ENCODE measurements at regions not wholly inside any gene's neighbourhood (a gene's known extent, or its start where the extent isn't known, plus 50 kb on each side); places are given as distances from the start of the nearest gene placed in this dataset.

DNA sequence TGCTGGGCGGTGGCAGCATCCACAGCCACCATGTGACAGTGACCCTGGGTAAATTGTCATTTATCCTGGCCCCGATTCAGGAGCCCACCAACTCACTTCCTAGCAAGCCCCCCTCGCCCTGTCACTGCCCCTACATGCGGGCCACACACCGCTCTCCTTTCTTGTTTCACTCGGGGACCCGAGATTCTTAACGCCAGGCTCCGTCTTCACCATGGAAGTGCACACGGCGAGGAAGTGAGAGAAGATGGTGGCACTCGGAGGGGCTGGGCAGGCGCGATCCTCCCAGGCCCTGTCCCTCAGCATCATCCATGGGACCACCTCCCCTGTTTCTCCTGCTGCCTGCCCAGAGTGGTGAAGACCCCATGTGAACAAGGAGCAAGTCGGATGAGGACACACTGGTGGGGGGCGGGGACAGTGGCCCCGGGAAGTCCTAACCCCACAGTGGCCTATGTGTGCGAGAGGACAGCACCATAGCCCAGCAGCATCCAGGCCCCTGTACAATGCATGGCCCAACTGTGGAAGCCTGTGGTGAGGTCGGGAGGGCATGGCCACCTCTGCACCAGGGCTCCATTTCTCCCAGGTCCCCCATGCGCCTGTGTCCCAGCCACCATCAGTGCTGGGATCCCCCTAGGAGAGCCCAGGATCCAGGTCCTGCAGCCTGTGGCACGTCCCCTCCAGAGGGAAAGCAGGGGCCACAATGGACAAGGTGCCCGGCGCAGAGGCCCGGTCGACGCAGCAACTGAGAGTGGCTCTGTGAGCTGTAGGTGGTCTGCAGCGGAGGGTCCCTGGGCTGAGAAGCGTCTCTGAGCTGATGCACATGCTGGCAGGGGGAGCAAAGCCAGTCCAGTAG lies 262.8 kb downstream of the BRD1 start:
- TF ChIP-seq, protein P1, sequence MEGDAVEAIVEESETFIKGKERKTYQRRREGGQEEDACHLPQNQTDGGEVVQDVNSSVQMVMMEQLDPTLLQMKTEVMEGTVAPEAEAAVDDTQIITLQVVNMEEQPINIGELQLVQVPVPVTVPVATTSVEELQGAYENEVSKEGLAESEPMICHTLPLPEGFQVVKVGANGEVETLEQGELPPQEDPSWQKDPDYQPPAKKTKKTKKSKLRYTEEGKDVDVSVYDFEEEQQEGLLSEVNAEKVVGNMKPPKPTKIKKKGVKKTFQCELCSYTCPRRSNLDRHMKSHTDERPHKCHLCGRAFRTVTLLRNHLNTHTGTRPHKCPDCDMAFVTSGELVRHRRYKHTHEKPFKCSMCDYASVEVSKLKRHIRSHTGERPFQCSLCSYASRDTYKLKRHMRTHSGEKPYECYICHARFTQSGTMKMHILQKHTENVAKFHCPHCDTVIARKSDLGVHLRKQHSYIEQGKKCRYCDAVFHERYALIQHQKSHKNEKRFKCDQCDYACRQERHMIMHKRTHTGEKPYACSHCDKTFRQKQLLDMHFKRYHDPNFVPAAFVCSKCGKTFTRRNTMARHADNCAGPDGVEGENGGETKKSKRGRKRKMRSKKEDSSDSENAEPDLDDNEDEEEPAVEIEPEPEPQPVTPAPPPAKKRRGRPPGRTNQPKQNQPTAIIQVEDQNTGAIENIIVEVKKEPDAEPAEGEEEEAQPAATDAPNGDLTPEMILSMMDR (IDR thresholded peaks at IDR 0.05), result no peak
- no peak for TF ChIP-seq EZH2 (IDR thresholded peaks at IDR 0.05; ENCODE audit: borderline replicate concordance, insufficient read depth, low read depth, low read length, poor library complexity, severe bottlenecking)
